Thyroid gland (tissue), 4 donors: ENCODE measurements at regions not wholly inside any gene's neighbourhood (a gene's known extent, or its start where the extent isn't known, plus 50 kb on each side); places are given as distances from the start of the nearest gene placed in this dataset.

Source experiments
- CTCF ChIP-seq, 6 experiments: fragments of 200-600 bp in 3 of 6; fragments of 450-650 bp in 3 of 6; sonication (generic) in 3 of 6; IDR thresholded peaks; one replicate each; pipeline ENCODE4 v1.5.1; 2016 to 2019; ENCODE audit warnings: antibody characterized with exemption in 6 of 6, mild to moderate bottlenecking in 2 of 6, inconsistent platforms in 1 of 6, moderate library complexity in 1 of 6
- POLR2A ChIP-seq, 2 donors: fragments of 450-650 bp; IDR thresholded peaks; one replicate each; pipeline ENCODE4 v1.6.1; 2017; ENCODE audit warnings: antibody characterized with exemption in 2 of 2, mild to moderate bottlenecking in 2 of 2, moderate library complexity in 1 of 2

DNA sequence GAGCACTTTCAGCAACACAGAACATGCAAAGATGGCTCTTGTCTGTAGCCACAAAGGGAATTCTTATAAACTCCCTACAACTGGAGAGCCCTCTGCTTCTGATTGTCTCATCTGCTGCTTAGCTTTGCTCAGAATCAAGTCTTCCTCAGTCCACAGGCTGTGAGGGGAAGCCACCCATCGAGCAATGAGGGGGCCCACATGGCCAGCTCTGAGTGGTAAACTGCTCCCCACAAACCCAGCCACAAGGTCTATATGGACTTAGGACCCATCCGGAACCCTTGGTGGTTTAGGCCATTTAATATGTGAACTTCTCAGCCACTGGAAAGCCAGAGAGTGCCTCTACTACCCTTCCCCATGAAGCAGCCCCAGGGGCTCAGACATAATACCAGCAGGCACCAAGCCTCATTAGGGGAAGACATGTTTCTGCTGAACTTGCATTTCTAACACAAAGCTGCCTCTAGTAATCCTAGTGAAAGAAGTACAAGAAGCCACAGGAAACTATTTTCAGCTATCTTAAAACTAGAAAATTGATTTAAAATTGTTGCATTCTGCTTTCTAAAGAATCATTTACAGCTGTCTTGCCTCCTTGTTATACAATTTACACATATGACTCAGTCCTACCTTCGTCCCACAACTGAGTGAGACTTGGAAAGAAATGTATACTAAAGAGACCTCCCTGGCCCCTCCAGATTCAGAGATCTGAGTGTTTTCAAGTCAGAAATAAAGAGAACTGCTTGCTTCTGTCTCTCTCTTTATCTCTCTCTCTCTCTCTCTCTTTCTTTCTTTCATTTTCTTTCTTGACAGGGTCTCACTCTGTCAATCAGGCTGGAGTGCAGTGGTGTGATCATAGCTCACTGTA lies 90.2 kb downstream of the ESM1 start:
- TF ChIP-seq CTCF (IDR thresholded peaks at IDR 0.05) (no peak), POLR2A (IDR thresholded peaks at IDR 0.05) (no peak)
